Activated CD8-positive, alpha-beta T cell treated with anti-CD3 and anti-CD28 coated beads for 36 hours (primary cell): ENCODE measurements at regions not wholly inside any gene's neighbourhood (a gene's known extent, or its start where the extent isn't known, plus 50 kb on each side); places are given as distances from the start of the nearest gene placed in this dataset. TPM values are rescaled to one million over a fixed set of nuclear protein-coding genes. Genes with fewer than 3 reads are reported as not detected.
"Not testable (repeated sequence)": the region's sequence is repeated elsewhere in the genome, so short reads cannot be mapped to it uniquely, and the experiment has no call there.

Experiments
- ATAC-seq: fragments of 200-7000 bp; cut with Tn5 transposase; one replicate; pipeline ENCODE4 v1.10.0; 2021; ENCODE audit warnings: mild to moderate bottlenecking, moderate library complexity
- CTCF ChIA-PET: fragments of 350-600 bp; sonication (Branson Sonifier 250); formaldehyde crosslinking; loops from one replicate; lab custom pipeline; 2021; ENCODE audit warnings: antibody characterized with exemption; lab: Charles Lee
- POLR2A ChIA-PET: fragments of 350-600 bp; sonication (Branson Sonifier 250); formaldehyde crosslinking; loops from one replicate; lab custom pipeline; 2021; ENCODE audit warnings: antibody characterized with exemption; lab: Charles Lee
- DNase-seq: peaks from one replicate; pipeline ENCODE4 v3.0.0-alpha.2; 2020
- H3K27ac Mint-ChIP-seq: one replicate; pipeline ENCODE4 v1.8.0; 2021; ENCODE audit warnings: mild to moderate bottlenecking, mixed read lengths
- H3K27me3 Mint-ChIP-seq: one replicate; pipeline ENCODE4 v1.8.0; 2021; ENCODE audit warnings: mixed read lengths
- H3K36me3 Mint-ChIP-seq: one replicate; pipeline ENCODE4 v1.8.0; 2021; ENCODE audit warnings: low read depth, mixed read lengths
- H3K4me1 Mint-ChIP-seq: one replicate; pipeline ENCODE4 v1.8.0; 2021; ENCODE audit warnings: low read depth, mixed read lengths
- H3K4me3 Mint-ChIP-seq: one replicate; pipeline ENCODE4 v1.8.0; 2021; ENCODE audit warnings: mild to moderate bottlenecking, moderate library complexity, mixed read lengths
- H3K9me3 Mint-ChIP-seq: one replicate; pipeline ENCODE4 v1.8.0; 2021; ENCODE audit warnings: mixed read lengths
- intact Hi-C: fragments of 100-400 bp; cut with micrococcal nuclease; formaldehyde crosslinking; loops from one replicate; pipeline ENCODE4 v1.10.0; 2022
- microRNA-seq: library from miRNA; unstranded; fragments of <30 nt; microRNA quantifications from one replicate; pipeline ENCODE4 v1.2.0, GENCODE V29; 2022; ENCODE audit warnings: borderline microRNAs expressed, borderline replicate concordance

GRCh38 chr16:21545664-21546326, 53.6 kb upstream of the METTL9 start:
- H3K27me3 Mint-ChIP-seq, DNase-seq, H3K27ac Mint-ChIP-seq, ATAC-seq, H3K9me3 Mint-ChIP-seq, CTCF ChIA-PET, H3K4me3 Mint-ChIP-seq, intact Hi-C loops, H3K36me3 Mint-ChIP-seq, POLR2A ChIA-PET: not testable (repeated sequence)
- peaks cover 18% of the 10 kb centered on the region for H3K4me1 Mint-ChIP-seq

- H3K4me3 Mint-ChIP-seq, H3K36me3 Mint-ChIP-seq, H3K4me1 Mint-ChIP-seq, H3K9me3 Mint-ChIP-seq, DNase-seq, H3K27ac Mint-ChIP-seq, CTCF ChIA-PET, intact Hi-C loops, H3K27me3 Mint-ChIP-seq, ATAC-seq, POLR2A ChIA-PET: not testable (repeated sequence)
Observed at GRCh38 chr16:21549396-21549795, 50.0 kb upstream of the METTL9 start.

Small RNA genes lying in the stretch of these regions (microRNA-seq; reads per million reads assigned to microRNA genes)
- not detected for gene MIR3680-1
